Suppressor macrophage treated with lipopolysaccharide for 4 hours (primary cell): ENCODE measurements at regions not wholly inside any gene's neighbourhood (a gene's known extent, or its start where the extent isn't known, plus 50 kb on each side); places are given as distances from the start of the nearest gene placed in this dataset.

Experiments used
- DNase-seq: peaks from one replicate; pipeline ENCODE4 v3.0.0-alpha.2; 2020

DNA sequence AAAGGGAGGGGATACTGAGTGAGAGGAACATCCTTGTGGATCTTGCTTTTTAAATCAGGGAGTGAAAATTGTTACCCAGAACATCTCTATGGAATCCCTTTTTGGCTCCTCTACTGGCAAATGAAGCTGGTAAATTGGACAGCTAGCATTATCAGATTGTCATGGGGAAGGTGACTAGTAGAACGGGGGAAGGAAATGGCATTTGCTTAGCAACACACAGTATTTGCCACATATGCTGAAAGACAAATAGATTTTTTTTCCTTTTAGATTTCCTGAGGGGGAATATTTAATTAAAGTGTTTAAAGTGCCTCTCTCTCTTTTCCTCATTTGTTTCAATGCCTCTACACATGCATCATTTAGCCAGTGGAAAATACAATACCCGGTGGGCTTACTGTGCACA, 573.5 kb downstream of the BCKDHB start:
- no peak for DNase-seq

DNA sequence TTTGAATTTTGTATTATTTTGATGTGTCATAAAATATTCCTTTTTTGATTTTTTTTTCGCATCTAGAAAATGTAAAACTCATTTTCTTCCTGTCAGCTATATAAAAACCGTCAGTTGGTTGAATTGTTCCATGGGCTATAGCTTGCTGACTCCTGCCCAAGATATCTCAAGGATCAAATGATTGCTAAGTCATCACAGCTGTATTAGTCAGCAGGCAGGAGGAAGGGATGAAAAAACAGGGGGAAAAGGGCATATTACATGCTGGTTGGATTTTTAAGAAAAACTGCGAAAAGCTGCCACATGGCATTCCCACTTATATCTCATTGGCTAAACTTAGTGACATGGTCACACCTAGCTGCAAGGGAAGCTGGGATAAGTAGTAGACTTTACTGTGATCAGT, 569.9 kb downstream of the BCKDHB start:
- no peak for DNase-seq

DNA sequence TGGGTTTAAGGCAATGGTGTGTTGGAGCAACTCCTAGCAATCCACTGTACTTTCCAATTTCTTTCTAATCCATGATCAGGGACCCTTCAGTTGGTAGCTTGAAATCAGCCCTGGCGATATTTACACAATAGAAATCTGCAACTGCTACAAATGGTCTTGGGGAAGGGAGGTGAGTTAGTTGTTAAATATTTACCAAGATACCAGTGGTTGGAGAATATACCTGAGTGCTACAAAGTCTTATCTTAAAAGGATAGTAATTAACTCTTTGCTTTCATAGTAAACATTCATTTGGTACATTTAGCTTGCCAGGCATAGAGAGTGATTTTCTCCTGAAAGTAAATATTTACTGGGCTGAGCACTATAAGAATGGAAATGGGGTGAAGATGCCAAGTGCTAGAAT, 568.2 kb downstream of the BCKDHB start:
- no peak for DNase-seq

DNA sequence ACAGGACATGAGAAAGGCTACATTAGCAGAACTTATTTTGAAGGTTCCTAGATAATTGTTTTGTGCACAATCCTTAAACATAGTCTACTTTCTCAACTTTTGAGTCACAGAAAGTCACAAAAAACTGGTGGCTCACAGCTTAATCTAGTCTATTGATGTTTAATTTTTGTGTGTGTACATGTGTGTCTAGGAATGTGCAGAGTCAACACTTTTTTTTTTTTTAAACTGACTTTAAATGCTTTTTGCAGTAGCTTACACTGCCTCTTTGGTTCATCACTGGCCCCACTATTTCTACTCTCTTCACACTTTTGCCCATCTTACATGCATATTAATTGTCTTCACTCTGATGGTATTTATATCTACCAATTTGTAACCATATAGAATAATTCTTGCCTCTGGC, 566.9 kb downstream of the BCKDHB start:
- no peak for DNase-seq

DNA sequence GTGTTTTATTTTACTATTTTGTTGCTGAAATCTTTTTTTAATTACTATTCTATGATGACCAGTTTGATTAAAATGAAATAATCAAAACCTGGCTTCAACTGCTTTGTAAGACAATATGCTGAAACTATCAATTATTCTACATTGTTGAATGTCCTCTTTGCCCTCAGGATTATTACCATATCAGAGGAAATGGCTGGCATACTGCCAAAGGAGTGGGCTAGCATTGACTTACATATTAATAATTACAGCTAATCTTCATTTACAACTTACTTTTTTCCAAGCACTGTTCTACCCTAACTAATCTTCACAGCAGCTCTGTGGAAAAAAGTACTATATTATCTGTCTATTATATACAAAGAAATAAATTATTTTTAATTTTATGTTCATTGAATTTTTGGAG, 560.5 kb downstream of the BCKDHB start:
- DNase-seq = no peak

DNA sequence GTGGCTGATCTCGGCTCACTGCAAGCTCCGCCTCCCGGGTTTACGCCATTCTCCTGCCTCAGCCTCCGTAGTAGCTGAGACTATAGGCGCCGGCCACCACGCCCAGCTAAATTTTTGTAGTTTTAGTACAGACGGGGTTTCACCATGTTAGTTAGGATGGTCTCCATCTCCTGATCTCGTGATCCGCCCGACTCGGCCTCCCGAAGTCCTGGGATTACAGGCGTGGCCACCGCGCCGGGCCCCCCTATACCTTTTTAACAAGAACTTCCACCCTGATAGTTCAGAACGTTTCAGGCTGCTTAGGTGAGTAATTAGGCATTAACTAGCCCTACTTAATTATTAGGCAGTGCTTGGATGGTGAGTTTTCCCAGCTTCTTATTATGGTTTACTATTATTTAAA, 552.5 kb downstream of the BCKDHB start:
- no peak for DNase-seq

DNA sequence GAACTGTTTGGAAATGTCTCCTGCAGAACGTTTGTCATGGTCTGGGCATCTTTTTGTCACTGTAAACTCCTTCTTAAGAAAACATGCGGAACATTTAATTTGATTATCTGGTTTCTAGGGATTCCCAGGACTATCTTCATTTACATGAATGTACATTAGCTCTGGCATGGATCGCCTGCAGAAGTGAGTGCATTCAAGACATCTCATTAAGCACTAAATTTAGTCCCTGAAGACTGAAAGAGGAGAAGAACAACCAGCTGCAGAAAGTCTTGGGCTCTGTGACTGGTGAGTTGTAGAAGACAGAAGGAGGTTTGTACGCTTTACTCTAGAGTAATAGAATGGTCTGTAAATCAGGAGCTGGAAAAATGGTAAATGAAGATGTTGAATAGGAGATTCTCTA, 540.7 kb downstream of the BCKDHB start:
- no peak for DNase-seq

DNA sequence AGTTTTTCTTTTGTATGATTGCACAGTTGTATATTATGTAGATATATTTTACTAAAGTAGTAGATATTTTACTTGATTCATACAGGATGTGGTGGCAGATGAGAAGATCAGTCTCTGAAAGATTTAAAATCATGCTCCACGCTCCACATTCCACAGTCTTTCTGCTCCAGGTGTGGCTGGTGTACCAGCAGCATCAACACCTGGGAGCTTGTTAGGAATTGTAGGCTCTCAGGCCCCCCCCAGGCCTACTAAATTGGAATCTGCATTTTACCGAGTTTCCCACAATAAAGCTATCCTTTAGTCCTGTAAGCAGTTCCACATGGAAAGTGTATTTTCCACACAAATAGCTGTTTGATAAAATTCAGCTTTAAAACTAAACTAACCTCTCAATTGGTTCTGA, 537.4 kb downstream of the BCKDHB start:
- no peak for DNase-seq

DNA sequence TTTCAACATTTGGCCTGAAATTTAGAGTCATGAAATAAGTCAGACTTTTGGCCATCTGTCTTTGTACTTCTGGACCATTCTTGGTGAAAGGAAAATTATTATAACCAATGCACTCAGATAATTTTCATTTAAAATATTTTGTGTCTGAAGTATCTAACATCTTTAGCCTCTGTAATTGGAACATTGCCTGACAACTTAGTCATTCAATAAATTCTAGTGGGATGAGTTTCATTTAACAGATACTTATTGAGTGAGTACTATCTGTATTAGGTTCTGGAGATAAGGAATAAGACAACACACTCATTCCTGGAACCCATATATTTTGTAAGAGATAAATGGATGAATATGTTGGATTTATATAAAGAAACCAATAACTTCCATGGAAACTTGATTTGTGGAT, 536.0 kb downstream of the BCKDHB start:
- DNase-seq = no peak

DNA sequence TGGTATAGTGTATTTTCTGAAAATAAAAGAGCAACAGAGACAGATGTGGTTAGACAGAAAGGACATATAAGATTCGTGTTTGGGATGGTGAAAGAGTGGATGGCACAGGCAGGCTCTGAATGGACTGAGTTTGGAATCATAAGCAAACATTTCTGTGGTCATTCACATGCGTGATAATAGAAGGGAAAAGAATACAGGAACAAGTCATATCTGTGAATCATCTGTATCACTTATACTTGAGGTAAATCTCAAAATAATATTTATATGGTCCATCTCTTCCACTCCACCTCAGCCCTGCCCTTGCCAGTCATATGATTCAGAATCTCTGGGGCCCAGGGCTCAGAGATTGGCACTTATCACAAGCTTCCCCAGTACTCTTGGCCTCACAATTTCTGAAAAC, 535.1 kb downstream of the BCKDHB start:
- DNase-seq = no peak

DNA sequence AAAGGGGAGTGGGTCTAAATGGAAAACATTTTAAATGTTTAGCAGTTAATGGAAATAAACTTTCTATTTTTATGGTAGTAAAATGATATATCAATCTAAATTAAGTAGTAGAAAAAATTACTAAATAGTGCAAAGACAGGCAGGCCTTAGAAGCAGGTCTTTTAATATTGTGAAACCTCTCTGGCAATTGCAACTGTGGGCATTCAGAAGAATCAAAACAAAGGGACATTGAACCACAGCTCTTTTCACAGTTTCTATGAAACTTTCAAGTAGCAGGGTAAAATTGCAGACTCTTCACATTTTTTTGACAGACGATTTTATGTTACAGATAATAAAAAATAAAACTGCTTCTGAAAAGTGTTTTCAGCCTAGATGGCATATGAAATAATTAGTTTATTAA, 533.7 kb downstream of the BCKDHB start:
- no peak for DNase-seq

DNA sequence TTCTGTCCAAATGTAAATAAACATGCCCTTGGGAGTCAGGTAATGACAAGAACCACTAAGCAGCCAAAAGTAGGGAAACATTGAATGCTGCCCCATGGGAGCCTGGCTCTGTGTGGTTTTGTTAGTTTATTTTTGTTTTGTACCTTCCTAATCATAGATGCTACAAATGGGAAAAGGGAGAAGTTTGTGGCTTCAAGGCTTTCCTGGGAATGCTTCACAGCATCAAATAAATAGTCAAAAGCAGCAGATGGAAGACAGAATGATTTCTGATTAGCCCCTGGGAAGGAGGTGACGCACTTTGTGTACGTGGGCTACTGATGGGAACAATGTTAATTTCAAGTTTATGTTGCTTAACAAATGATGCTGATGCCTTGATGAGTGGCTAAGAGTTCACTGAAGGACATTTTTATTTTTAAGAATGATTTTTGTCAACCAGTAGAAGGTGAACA, 532.7 kb downstream of the BCKDHB start:
- no peak for DNase-seq

DNA sequence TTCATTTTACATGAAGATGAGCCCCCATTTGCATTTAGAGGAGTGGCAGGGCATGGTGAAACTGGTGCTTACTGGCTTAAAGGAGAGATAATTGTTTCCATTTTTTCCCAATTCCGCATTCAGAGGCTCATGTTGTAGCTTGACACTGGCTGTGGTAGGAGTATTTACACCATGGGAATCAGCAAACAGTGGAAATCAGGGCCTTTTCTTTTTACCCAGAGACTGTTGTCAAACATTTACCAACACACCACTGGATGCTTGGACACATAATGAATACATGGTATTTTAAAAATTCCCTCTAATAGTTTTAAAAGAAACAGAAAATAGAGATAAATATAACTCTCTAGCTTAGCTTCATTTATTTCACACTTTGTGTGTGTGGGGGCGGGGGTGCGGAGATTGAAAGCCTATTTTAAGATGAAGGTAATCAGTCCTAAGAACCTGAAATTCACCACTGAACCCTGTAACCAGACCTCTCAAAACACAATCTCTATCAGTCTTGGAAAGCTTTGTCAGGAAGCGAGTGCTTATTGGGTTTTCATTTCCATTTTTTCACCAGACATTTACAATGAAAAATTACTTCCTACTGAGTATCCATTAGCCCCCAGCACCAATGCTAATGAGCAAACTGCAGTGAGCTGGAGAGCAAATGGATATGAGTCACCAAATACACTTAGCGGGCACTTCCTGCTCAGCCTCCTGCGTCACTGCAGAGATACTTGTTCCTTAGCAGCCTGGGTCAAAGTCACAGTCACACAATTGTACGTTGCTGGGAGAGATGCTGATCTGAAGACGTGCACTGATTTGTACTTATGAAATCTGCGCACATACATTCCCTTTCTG, 532.0 kb downstream of the BCKDHB start:
- DNase-seq = peak; percentile 56

DNA sequence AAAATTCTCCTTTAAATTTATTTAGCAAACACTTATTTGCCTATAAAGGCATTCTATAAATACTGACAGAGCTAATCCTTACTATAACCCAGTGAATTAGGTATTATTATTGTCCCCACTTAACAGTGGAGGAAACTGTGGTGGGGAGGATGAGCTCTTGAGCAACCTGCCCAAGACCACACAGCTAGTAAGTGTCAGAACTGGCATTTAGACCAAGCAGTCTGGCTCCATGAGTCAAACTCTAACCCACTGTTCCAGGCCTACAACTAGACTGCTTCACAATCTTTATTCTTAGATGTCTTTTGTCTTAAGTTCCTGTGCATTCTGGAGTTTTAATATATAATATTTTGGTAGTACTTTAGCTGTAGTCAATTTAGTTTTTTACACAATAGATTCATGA, 530.8 kb downstream of the BCKDHB start:
- no peak for DNase-seq

DNA sequence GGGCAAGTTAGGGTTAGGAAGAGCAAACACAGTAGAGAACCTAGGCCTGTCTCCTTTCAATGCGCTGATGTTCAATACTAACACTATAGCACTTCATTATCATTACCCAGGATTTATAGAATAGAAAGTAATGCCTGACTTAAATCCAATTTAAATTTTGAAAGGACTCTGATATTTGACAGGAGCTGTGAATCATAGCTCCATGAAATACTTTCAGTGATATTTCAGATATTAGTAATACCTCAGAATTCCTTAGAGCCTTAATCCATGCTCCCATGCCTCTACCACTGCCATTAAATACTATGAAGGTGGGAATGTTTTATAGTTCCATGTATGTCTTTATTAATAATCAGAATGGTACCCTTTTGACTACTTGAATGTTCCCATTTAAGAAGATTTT, 530.2 kb downstream of the BCKDHB start:
- DNase-seq = no peak

DNA sequence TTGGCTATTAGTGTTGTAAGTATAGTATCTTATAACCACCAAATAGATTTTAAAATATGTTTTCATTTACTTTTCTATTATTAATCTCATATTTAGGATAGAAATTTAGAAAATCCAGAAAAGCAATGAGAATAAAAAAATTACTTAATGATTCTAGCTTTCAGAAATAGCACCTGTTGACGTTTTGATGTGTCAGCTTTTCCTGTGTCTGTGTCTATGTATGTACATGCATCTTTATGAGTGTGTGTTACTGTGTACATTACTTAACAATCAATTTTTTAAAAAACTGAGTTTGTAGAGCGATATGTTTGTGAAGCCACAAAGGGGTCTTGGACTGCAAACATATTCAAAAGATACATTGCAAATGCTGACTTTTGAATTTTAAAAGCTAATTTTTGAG, 526.9 kb downstream of the BCKDHB start:
- no peak for DNase-seq

DNA sequence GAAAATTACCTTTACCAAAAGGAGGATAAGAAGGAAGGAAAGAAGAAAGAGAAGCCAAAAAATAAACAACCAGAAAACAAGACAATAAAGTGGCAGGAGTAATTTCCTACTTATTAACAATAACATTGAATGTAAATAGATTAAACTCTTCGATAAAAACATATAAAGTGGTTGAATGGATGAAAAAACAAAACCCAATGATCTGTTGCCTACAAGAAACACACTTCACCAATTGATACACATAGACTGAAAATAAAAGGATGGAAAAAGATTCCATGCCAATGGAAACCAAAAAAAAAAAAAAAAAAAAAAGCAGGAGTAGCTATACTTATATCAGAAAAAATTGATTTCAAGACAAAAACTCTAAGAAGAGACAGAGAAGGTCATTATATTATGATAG, 518.9 kb downstream of the BCKDHB start:
- DNase-seq = no peak

DNA sequence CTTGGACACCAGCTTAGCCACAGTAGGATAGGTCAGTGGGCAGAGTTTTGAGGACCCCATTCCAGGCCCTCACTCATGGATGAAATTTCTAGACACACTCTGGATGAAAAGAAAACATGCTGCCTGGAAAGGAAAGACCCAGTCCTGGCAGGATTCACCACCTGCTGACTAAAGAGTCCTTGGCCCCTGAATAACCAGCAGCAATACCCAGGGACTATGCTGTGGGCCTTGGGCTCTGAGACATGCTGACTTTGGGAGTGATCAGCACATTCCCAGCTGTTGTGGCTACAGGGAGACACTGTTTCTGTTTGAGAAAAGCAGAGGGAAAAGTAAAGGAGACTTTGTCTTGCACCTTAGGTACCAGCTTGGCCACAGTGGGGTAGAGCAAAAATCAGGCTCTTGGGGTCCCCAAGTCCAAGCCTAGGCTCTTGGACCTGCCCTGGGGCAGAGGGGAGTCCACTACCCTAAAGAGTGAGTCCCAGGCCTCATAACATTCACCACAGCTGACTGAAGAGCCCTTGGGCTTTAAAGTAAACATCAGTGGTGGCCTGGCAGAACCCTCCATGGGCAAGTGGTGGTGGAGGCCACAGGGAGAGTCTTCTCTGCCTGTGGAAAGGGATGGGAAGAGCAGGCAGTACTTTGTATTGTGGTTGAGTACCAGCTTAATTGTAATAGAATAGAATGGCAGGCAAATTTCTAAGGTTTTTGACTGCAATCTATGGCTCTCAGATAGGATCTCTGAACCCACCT, 516.8 kb downstream of the BCKDHB start:
- no peak for DNase-seq

DNA sequence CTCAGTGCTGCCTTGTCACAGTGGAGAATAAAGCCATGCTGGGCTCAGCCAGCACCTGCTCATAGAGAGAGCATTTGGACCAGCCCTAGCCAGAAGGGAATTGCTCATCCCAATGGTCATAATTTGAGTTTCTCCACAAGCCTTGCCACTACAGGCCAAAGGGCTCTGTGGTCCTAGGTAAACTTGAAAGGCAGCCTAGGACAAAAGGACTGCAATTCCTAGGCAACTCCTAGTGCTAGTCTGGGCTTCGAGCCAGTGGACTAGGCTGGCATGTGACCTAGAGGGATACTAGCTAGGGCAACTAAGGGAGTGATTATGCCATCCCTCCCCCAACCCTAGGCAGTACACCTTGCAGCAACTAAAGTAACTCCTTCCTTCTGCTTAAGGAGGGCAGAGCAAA, 516.2 kb downstream of the BCKDHB start:
- DNase-seq = no peak

DNA sequence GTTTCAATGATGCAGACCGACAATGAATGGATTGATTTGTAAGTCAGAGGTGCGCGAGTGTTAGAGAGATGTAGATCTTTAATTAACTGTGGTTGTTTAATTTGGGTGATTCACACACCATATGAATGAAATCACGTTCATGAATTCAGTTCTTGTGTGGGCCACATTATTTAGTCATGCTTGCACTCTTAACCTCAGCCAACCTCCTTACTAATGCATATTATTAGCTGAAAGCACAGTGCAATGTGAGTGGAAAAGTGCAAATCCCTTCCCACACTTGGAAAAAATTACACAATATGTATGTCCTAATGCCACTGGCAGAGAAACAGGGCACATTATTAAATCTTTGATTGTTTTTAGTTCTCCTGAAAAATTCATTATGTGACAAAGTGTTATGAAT, 512.5 kb downstream of the BCKDHB start:
- no peak for DNase-seq

DNA sequence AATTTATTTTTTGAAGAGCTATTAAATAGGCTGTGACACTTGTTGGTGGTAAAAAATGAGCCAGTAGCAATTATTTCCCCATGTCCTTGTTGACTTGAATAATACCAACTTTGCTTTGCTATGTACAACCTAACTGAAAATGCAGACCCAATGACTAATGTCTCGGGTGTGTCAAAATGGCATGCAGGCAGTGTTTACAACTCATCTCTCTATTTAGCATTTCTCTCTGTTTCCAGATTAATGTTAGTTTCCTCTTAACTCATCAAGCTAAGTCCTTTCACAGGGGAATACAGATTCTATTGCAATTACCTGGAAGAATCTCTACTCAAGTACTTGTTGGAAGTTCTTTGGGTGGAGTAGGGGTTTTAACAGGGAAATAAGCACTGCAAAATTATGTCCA, 504.4 kb downstream of the BCKDHB start:
- no peak for DNase-seq

DNA sequence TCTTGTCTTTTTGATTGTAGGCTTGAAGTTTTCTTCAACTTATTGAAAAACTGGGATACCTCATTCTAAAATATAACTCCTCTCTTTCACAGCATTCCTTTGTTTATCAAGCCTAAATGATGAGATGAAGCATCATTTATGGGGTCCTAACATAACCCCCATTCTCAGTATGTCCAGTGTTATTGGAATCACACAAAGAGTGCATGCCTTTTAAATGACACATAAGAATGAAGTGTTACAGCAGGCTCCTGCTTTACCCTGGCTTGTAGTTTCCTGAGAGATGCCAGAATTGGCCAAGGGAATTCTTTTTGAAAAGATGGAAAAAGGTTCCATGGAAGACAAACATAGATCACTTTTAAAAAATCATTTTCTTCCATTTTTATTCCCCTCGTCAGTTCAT, 502.4 kb downstream of the BCKDHB start:
- no peak for DNase-seq

DNA sequence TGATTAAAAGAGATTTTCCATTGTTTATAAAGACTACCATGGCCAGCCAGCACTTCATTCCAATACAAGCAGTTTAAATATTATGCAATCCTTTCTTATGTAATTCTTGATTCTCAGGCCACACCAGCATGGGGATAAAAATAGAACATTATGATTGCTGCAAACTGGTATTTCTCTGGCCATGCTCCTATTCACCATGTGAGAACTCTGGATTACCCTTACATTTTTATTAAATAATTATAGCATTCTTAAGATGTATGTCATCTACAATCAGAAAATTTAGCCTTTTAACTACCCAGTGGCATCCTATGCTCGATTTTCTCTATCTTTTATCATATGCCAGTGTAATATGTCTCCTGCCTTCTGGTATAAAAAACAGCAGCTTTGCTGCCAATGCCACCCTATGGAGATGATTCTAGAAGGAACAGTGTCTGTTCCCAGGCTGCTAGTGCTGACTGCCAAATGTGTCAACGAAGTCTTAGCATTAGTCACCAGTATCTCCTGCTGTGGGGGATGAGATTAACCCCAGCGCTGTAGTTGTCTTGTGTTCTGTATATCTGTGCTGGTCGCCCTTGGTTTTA, 501.4 kb downstream of the BCKDHB start:
- peak; percentile 49 for DNase-seq
